ENCODE measurements at regions not wholly inside any gene's neighbourhood (a gene's known extent, or its start where the extent isn't known, plus 50 kb on each side); places are given as distances from the start of the nearest gene placed in this dataset.

- Histone ChIP-seq H3K9me3 (ENCODE audit: control insufficient read depth in 4 of 4, low read length in 3 of 4) (no peaks in the 10 kb centered on the region), H3K36me3 (ENCODE audit: control insufficient read depth in 4 of 4, insufficient read depth in 3 of 4, low read depth in 1 of 4, low read length in 3 of 4) (no peaks in the 10 kb centered on the region), H3K27ac (ENCODE audit: low read depth in 1 of 2, low read length in 2 of 2) (no peak overlapping the region), H3K27me3 (ENCODE audit: control insufficient read depth in 4 of 4, insufficient read depth in 4 of 4, low read length in 3 of 4) (no peaks in the 10 kb centered on the region), H3K4me1 (ENCODE audit: control insufficient read depth in 4 of 4, insufficient read depth in 4 of 4, low read length in 3 of 4) (no peaks in the 10 kb centered on the region), H3K4me3 (ENCODE audit: low read depth in 1 of 3, low read length in 3 of 3) (no peak overlapping the region), H3K9ac (ENCODE audit: low read depth in 1 of 2, low read length in 2 of 2) (no peak overlapping the region)
- TF ChIP-seq FOXA1 (IDR thresholded peaks at IDR 0.05) (no peak), RXRA (IDR thresholded peaks at IDR 0.05) (no peak), JUND (IDR thresholded peaks at IDR 0.05) (no peak), EGR1 (IDR thresholded peaks at IDR 0.05; ENCODE audit: low read depth in 2 of 2) (no peak), HNF4A (conservative IDR thresholded peaks at IDR 0.05) (no peak), YY1 (IDR thresholded peaks at IDR 0.05) (no peak), FOXA2 (IDR thresholded peaks at IDR 0.05) (no peak), ATF3 (IDR thresholded peaks at IDR 0.05) (no peak), GABPA (IDR thresholded peaks at IDR 0.05 in 1 of 2, conservative IDR thresholded peaks at IDR 0.05 in 1 of 2) (no peak), NR2F2 (IDR thresholded peaks at IDR 0.05) (no peak)
- TF ChIP-seq, protein P1, sequence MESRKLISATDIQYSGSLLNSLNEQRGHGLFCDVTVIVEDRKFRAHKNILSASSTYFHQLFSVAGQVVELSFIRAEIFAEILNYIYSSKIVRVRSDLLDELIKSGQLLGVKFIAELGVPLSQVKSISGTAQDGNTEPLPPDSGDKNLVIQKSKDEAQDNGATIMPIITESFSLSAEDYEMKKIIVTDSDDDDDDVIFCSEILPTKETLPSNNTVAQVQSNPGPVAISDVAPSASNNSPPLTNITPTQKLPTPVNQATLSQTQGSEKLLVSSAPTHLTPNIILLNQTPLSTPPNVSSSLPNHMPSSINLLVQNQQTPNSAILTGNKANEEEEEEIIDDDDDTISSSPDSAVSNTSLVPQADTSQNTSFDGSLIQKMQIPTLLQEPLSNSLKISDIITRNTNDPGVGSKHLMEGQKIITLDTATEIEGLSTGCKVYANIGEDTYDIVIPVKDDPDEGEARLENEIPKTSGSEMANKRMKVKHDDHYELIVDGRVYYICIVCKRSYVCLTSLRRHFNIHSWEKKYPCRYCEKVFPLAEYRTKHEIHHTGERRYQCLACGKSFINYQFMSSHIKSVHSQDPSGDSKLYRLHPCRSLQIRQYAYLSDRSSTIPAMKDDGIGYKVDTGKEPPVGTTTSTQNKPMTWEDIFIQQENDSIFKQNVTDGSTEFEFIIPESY (IDR thresholded peaks at IDR 0.05) = no peak
- TF ChIP-seq, protein P2, sequence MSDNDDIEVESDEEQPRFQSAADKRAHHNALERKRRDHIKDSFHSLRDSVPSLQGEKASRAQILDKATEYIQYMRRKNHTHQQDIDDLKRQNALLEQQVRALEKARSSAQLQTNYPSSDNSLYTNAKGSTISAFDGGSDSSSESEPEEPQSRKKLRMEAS (IDR thresholded peaks at IDR 0.05) = no peak
- TF ChIP-seq, protein P3, sequence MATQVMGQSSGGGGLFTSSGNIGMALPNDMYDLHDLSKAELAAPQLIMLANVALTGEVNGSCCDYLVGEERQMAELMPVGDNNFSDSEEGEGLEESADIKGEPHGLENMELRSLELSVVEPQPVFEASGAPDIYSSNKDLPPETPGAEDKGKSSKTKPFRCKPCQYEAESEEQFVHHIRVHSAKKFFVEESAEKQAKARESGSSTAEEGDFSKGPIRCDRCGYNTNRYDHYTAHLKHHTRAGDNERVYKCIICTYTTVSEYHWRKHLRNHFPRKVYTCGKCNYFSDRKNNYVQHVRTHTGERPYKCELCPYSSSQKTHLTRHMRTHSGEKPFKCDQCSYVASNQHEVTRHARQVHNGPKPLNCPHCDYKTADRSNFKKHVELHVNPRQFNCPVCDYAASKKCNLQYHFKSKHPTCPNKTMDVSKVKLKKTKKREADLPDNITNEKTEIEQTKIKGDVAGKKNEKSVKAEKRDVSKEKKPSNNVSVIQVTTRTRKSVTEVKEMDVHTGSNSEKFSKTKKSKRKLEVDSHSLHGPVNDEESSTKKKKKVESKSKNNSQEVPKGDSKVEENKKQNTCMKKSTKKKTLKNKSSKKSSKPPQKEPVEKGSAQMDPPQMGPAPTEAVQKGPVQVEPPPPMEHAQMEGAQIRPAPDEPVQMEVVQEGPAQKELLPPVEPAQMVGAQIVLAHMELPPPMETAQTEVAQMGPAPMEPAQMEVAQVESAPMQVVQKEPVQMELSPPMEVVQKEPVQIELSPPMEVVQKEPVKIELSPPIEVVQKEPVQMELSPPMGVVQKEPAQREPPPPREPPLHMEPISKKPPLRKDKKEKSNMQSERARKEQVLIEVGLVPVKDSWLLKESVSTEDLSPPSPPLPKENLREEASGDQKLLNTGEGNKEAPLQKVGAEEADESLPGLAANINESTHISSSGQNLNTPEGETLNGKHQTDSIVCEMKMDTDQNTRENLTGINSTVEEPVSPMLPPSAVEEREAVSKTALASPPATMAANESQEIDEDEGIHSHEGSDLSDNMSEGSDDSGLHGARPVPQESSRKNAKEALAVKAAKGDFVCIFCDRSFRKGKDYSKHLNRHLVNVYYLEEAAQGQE (IDR thresholded peaks at IDR 0.05) = no peak
- TF ChIP-seq, protein P4, sequence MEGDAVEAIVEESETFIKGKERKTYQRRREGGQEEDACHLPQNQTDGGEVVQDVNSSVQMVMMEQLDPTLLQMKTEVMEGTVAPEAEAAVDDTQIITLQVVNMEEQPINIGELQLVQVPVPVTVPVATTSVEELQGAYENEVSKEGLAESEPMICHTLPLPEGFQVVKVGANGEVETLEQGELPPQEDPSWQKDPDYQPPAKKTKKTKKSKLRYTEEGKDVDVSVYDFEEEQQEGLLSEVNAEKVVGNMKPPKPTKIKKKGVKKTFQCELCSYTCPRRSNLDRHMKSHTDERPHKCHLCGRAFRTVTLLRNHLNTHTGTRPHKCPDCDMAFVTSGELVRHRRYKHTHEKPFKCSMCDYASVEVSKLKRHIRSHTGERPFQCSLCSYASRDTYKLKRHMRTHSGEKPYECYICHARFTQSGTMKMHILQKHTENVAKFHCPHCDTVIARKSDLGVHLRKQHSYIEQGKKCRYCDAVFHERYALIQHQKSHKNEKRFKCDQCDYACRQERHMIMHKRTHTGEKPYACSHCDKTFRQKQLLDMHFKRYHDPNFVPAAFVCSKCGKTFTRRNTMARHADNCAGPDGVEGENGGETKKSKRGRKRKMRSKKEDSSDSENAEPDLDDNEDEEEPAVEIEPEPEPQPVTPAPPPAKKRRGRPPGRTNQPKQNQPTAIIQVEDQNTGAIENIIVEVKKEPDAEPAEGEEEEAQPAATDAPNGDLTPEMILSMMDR (IDR thresholded peaks at IDR 0.05; ENCODE audit: low read depth, low read length, missing input control) = no peak
- DNase-seq (ENCODE audit: low spot score) = no peak
Measured at GRCh38 chr3:145489011-145489410, 672.0 kb downstream of the PLOD2 start.
